ENCODE measurements at regions not wholly inside any gene's neighbourhood (a gene's known extent, or its start where the extent isn't known, plus 50 kb on each side); places are given as distances from the start of the nearest gene placed in this dataset.

DNA sequence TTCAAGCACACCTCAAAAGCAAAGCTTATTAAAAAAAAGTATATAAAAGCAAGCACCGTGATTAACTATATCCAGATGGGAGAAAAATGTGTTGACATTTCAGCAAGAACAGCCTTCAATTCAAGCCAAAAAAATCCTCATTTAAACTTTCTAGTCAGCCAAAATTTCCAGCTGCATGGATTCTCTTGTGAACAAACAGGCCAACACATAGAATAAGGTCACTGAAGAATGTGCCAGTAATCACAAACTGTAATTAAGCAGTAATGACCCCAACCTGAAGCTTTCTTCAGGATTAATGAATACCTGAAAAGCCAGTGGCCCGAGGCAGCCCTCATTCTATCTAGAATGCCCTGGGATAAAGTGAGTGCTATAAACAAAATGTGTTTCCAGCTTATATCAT is 130.7 kb upstream of the KCNMB2 start:
- TF ChIP-seq EP300 (IDR thresholded peaks at IDR 0.05) = no peak
- TF ChIP-seq POLR2AphosphoS5 (IDR thresholded peaks at IDR 0.05) = no peak
- TF ChIP-seq, protein P1, sequence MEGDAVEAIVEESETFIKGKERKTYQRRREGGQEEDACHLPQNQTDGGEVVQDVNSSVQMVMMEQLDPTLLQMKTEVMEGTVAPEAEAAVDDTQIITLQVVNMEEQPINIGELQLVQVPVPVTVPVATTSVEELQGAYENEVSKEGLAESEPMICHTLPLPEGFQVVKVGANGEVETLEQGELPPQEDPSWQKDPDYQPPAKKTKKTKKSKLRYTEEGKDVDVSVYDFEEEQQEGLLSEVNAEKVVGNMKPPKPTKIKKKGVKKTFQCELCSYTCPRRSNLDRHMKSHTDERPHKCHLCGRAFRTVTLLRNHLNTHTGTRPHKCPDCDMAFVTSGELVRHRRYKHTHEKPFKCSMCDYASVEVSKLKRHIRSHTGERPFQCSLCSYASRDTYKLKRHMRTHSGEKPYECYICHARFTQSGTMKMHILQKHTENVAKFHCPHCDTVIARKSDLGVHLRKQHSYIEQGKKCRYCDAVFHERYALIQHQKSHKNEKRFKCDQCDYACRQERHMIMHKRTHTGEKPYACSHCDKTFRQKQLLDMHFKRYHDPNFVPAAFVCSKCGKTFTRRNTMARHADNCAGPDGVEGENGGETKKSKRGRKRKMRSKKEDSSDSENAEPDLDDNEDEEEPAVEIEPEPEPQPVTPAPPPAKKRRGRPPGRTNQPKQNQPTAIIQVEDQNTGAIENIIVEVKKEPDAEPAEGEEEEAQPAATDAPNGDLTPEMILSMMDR (IDR thresholded peaks at IDR 0.05) = no peak
- TF ChIP-seq POLR2A (IDR thresholded peaks at IDR 0.05) = no peak
